Transverse colon (tissue), 3 donors: ENCODE measurements at regions not wholly inside any gene's neighbourhood (a gene's known extent, or its start where the extent isn't known, plus 50 kb on each side); places are given as distances from the start of the nearest gene placed in this dataset.

ENCODE experiments used
- CTCF ChIP-seq, 5 experiments: fragments of 200-600 bp in 3 of 5; fragments of 450-650 bp in 2 of 5; sonication (generic) in 3 of 5; IDR thresholded peaks; 1 replicate in 2 of 5; 2 replicates in 3 of 5; pipeline ENCODE4 v1.5.1; 2016 to 2017; ENCODE audit warnings: antibody characterized with exemption in 5 of 5, inconsistent platforms in 3 of 5, mild to moderate bottlenecking in 2 of 5, moderate library complexity in 1 of 5
- EP300 ChIP-seq: sonication (generic); formaldehyde crosslinking; IDR thresholded peaks from one replicate; pipeline ENCODE4 v1.6.1; 2017; ENCODE audit warnings: antibody characterized with exemption, low read depth

GRCh38 chr12:124386059-124386458 lies 91.2 kb downstream of the RFLNA start:
- TF ChIP-seq CTCF (IDR thresholded peaks at IDR 0.05) (no peak), EP300 (no peak)
